ENCODE measurements at regions not wholly inside any gene's neighbourhood (a gene's known extent, or its start where the extent isn't known, plus 50 kb on each side); places are given as distances from the start of the nearest gene placed in this dataset.
A peak's percentile ranks its signal among the peaks of the same experiment; 100 is the strongest.

- Histone ChIP-seq H3K27me3 (no peaks in the 10 kb centered on the region), H3K27ac (no peak overlapping the region), H3K9me3 (no peaks in the 10 kb centered on the region), H3K36me3 (no peaks in the 10 kb centered on the region), H3K4me3 (no peak overlapping the region), H3K4me1 (no peaks in the 10 kb centered on the region)
- WGBS, 2 donors: 53 to 58% methylated on average over 2 of the region's 2 CpGs
- intact Hi-C loops (cut with DNase I): no loop called here
- no peak for DNase-seq
- TF ChIP-seq EP300 (IDR thresholded peaks at IDR 0.05) (no peak), CTCF (IDR thresholded peaks at IDR 0.05) (no peak), POLR2AphosphoS5 (IDR thresholded peaks at IDR 0.05) (no peak), POLR2A (IDR thresholded peaks at IDR 0.05) (no peak)
Observed at GRCh38 chr10:36265741-36266140, 623.6 kb upstream of the FZD8 start.

- no peaks in the 10 kb centered on the region for H3K9me3 ChIP-seq
- no peak for DNase-seq
- H3K4me1 ChIP-seq: no peaks in the 10 kb centered on the region
- WGBS, 2 donors: 77 to 90% methylated on average over 3 of the region's 3 CpGs
- H3K36me3 ChIP-seq: no peaks in the 10 kb centered on the region
- no peak overlapping the region for H3K4me3 ChIP-seq
- intact Hi-C loops (cut with DNase I): no loop called here
- H3K27me3 ChIP-seq: no peaks in the 10 kb centered on the region
- no peak for TF ChIP-seq EP300 (IDR thresholded peaks at IDR 0.05)
- H3K27ac ChIP-seq: no peak overlapping the region
Observed at GRCh38 chr10:36263871-36264270, 621.8 kb upstream of the FZD8 start.

- no peak overlapping the region for H3K4me3 ChIP-seq
- 47 to 75% methylated on average over 2 of the region's 2 CpGs for WGBS, 2 donors
- intact Hi-C loops (cut with DNase I): loop anchor here (10.0 kb wide), 1 partner anchor 612 kb away; the partner anchor contains the start of gene FZD8
- H3K27me3 ChIP-seq: no peaks in the 10 kb centered on the region
- DNase-seq: no peak
- H3K9me3 ChIP-seq: no peaks in the 10 kb centered on the region
- H3K36me3 ChIP-seq: no peaks in the 10 kb centered on the region
- peaks cover 0 to 15% (median 7%) of the 10 kb centered on the region in 4 donors for H3K4me1 ChIP-seq
- no peak overlapping the region for H3K27ac ChIP-seq
- TF ChIP-seq POLR2AphosphoS5 (IDR thresholded peaks at IDR 0.05): no peak
- TF ChIP-seq CTCF (IDR thresholded peaks at IDR 0.05): no peak
- TF ChIP-seq POLR2A (IDR thresholded peaks at IDR 0.05): no peak
Observed at GRCh38 chr10:36256948-36257356, 614.9 kb upstream of the FZD8 start.

GRCh38 chr10:36256166-36256565 is 614.1 kb upstream of the FZD8 start:
- 78 to 79% methylated on average over 2 of the region's 2 CpGs for WGBS, 2 donors
- TF ChIP-seq POLR2A (IDR thresholded peaks at IDR 0.05) (no peak), CTCF (IDR thresholded peaks at IDR 0.05) (no peak), EP300 (IDR thresholded peaks at IDR 0.05) (no peak), POLR2AphosphoS5 (IDR thresholded peaks at IDR 0.05) (no peak)
- Histone ChIP-seq H3K36me3 (no peaks in the 10 kb centered on the region), H3K9me3 (no peaks in the 10 kb centered on the region), H3K4me1 (peaks cover 0 to 15% (median 7%) of the 10 kb centered on the region in 4 donors), H3K4me3 (no peak overlapping the region), H3K27ac (no peak overlapping the region), H3K27me3 (no peaks in the 10 kb centered on the region)
- intact Hi-C loops (cut with DNase I): loop anchor here (10.0 kb wide), 1 partner anchor 611 kb away; the partner anchor contains the start of gene FZD8
- no peak for DNase-seq

- Histone ChIP-seq H3K4me3 (no peak overlapping the region), H3K36me3 (no peaks in the 10 kb centered on the region), H3K27me3 (no peaks in the 10 kb centered on the region), H3K4me1 (peaks cover 0 to 15% (median 7%) of the 10 kb centered on the region in 4 donors), H3K9me3 (no peaks in the 10 kb centered on the region), H3K27ac (no peak overlapping the region)
- intact Hi-C loops (cut with DNase I): loop anchor here (10.0 kb wide), 1 partner anchor 609 kb away; the partner anchor contains the start of gene FZD8
- TF ChIP-seq EP300 (IDR thresholded peaks at IDR 0.05) (peak in 1 of 4 donors; percentile 5), POLR2A (IDR thresholded peaks at IDR 0.05) (no peak), CTCF (IDR thresholded peaks at IDR 0.05) (no peak), POLR2AphosphoS5 (IDR thresholded peaks at IDR 0.05) (peak in 3 of 4 donors; percentile 35 to 62 (median 42))
- peak; percentile 91 for DNase-seq
- WGBS, 2 donors: 43 to 52% methylated on average over 3 of the region's 3 CpGs
Observed at GRCh38 chr10:36254199-36254598, 612.1 kb upstream of the FZD8 start.
